ENCODE measurements at regions not wholly inside any gene's neighbourhood (a gene's known extent, or its start where the extent isn't known, plus 50 kb on each side); places are given as distances from the start of the nearest gene placed in this dataset.
A peak's percentile ranks its signal among the peaks of the same experiment; 100 is the strongest.

- Histone ChIP-seq H3K4me3 (no peak overlapping the region), H3K27ac (no peak overlapping the region), H3K4me1 (peaks cover 10% of the 10 kb centered on the region), H3K36me3 (ENCODE audit: insufficient read depth in 1 of 2, low read depth in 1 of 2) (no peaks in the 10 kb centered on the region), H3K9me3 (no peaks in the 10 kb centered on the region), H3K27me3 (ENCODE audit: insufficient read depth in 3 of 3, low read length in 2 of 3) (peaks cover 0 to 6% (median 0%) of the 10 kb centered on the region in 3 donors)
- intact Hi-C loops (cut with DNase I): no loop called here
- no peak for ATAC-seq
- WGBS, 3 donors: 83 to 87% (median 83%) methylated on average over 23 to 24 of the region's 24 CpGs
- TF ChIP-seq, protein P1, sequence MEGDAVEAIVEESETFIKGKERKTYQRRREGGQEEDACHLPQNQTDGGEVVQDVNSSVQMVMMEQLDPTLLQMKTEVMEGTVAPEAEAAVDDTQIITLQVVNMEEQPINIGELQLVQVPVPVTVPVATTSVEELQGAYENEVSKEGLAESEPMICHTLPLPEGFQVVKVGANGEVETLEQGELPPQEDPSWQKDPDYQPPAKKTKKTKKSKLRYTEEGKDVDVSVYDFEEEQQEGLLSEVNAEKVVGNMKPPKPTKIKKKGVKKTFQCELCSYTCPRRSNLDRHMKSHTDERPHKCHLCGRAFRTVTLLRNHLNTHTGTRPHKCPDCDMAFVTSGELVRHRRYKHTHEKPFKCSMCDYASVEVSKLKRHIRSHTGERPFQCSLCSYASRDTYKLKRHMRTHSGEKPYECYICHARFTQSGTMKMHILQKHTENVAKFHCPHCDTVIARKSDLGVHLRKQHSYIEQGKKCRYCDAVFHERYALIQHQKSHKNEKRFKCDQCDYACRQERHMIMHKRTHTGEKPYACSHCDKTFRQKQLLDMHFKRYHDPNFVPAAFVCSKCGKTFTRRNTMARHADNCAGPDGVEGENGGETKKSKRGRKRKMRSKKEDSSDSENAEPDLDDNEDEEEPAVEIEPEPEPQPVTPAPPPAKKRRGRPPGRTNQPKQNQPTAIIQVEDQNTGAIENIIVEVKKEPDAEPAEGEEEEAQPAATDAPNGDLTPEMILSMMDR (IDR thresholded peaks at IDR 0.05): no peak
- no peak for DNase-seq
These were observed 54.2 kb upstream of the GRPEL1 start for GRCh38 chr4:7121866-7122653.

DNA sequence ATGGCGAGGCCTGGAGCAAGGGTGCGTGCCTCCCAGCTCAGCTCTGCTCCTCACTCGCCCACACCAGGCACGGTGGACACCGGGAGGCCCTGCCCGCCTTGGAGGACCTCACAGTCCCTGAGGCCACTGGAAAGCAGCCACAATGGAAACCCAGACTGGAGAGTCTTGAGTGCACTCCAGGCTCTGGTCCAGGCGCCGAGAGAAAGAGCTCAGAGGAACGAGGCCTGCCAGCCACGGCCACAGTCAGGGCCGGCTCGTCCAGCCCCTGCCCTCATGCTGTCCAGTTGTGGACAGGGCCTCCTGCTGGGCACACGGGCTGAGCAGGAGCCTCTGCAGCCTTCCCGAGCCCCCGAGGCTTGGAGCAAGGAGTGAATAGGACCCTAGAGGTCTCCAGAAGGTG lies 53.3 kb upstream of the GRPEL1 start:
- peaks cover 10% of the 10 kb centered on the region for H3K4me1 ChIP-seq
- no peaks in the 10 kb centered on the region for H3K9me3 ChIP-seq
- intact Hi-C loops (cut with DNase I): no loop called here
- H3K27me3 ChIP-seq (ENCODE audit: insufficient read depth in 3 of 3, low read length in 2 of 3): peaks cover 0 to 6% (median 0%) of the 10 kb centered on the region in 3 donors
- TF ChIP-seq, protein P1 (IDR thresholded peaks at IDR 0.05): no peak
- H3K36me3 ChIP-seq (ENCODE audit: insufficient read depth in 1 of 2, low read depth in 1 of 2): no peaks in the 10 kb centered on the region
- no peak overlapping the region for H3K27ac ChIP-seq
- DNase-seq (peak in 1 of 2 donors; percentile 43), ATAC-seq (no peak)
- H3K4me3 ChIP-seq: no peak overlapping the region
- 58 to 71% (median 66%) methylated on average over 14 to 15 of the region's 15 CpGs for WGBS, 3 donors

GRCh38 chr4:7120341-7120740 lies 52.5 kb upstream of the GRPEL1 start:
- no peak for DNase-seq
- intact Hi-C loops (cut with DNase I): no loop called here
- Histone ChIP-seq H3K4me3 (no peak overlapping the region), H3K9me3 (no peaks in the 10 kb centered on the region), H3K27ac (no peak overlapping the region), H3K36me3 (ENCODE audit: insufficient read depth in 1 of 2, low read depth in 1 of 2) (no peaks in the 10 kb centered on the region), H3K4me1 (peaks cover 8% of the 10 kb centered on the region), H3K27me3 (ENCODE audit: insufficient read depth in 3 of 3, low read length in 2 of 3) (peaks cover 0 to 6% (median 0%) of the 10 kb centered on the region in 3 donors)
- TF ChIP-seq, protein P1 (IDR thresholded peaks at IDR 0.05): no peak
- no peak for ATAC-seq
- WGBS, 3 donors: 82 to 83% (median 82%) methylated on average over 8 of the region's 8 CpGs

DNA sequence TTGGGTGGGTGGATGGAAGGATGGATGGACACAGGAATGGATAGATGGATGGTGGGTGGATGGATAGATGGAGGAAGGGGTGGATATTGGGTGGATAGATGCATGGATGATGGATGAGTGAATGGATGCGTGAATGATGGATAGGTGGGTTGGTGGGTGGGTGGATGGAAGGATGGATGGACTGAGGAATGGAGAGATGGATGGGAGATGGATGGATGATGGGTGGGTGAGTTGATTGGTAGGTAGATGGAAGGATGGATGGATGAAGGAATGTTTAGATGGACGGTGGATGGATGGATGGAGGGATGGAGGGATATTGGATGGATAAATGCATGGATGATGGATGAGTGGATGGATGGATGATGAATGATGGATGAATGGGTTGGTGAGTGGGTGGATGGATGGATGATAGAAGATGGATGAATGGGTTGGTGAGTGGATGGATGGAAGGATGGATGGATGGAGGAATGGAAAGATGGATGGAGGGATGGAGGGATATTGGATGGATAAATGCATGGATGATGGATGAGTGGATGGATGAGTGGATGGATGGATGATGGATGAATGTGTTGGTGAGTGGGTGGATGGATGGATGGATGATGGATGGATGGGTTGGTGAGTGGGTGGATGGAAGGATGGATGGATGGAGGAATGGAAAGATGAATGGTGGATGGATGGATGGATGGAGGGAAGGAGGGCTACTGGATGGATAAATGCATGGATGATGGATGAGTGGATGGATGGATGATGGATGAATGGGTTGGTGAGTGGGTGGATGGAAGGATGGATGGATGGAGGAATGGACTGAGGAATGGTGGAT lies 50.4 kb upstream of the GRPEL1 start:
- H3K4me1 ChIP-seq: no peaks in the 10 kb centered on the region
- ATAC-seq: no peak
- no peak for DNase-seq
- no peak overlapping the region for H3K4me3 ChIP-seq
- intact Hi-C loops (cut with DNase I): no loop called here
- H3K9me3 ChIP-seq: no peaks in the 10 kb centered on the region
- no peaks in the 10 kb centered on the region for H3K36me3 ChIP-seq (ENCODE audit: insufficient read depth in 1 of 2, low read depth in 1 of 2)
- WGBS, 3 donors: 91 to 95% (median 93%) methylated on average over 2 of the region's 2 CpGs
- peaks cover 0 to 6% (median 0%) of the 10 kb centered on the region in 3 donors for H3K27me3 ChIP-seq (ENCODE audit: insufficient read depth in 3 of 3, low read length in 2 of 3)
- H3K27ac ChIP-seq: no peak overlapping the region
- TF ChIP-seq, protein P1 (IDR thresholded peaks at IDR 0.05): no peak
